ENCODE measurements at regions not wholly inside any gene's neighbourhood (a gene's known extent, or its start where the extent isn't known, plus 50 kb on each side); places are given as distances from the start of the nearest gene placed in this dataset.
"Not testable (repeated sequence)": the region's sequence is repeated elsewhere in the genome, so short reads cannot be mapped to it uniquely, and the experiment has no call there.

- Mint-ChIP-seq H3K9me3 (peaks cover 14 to 62% (median 27%) of the 10 kb centered on the region in 6 donors), H3K4me1 (no peaks in the 10 kb centered on the region), H3K36me3 (peaks cover 0 to 9% (median 0%) of the 10 kb centered on the region in 3 donors), H3K27ac (no peak overlapping the region), H3K4me3 (no peak overlapping the region), H3K27me3 (ENCODE audit: low read depth in 3 of 3) (no peaks in the 10 kb centered on the region)
- DNase-seq, result no peak
These were observed 284.0 kb upstream of the GCFC2 start for GRCh38 chr2:75994759-75995158.

GRCh38 chr2:75988622-75989021, 277.9 kb upstream of the GCFC2 start:
- DNase-seq; H3K4me3 Mint-ChIP-seq; H3K4me1 Mint-ChIP-seq; H3K36me3 Mint-ChIP-seq; H3K27me3 Mint-ChIP-seq (ENCODE audit: low read depth in 3 of 3); H3K27ac Mint-ChIP-seq: not testable (repeated sequence)
- H3K9me3 Mint-ChIP-seq, result peaks cover 9 to 65% (median 20%) of the 10 kb centered on the region in 6 donors

GRCh38 chr2:75986617-75987016, 275.9 kb upstream of the GCFC2 start:
- H3K36me3 Mint-ChIP-seq, result peaks cover 0 to 3% (median 0%) of the 10 kb centered on the region in 3 donors
- no peaks in the 10 kb centered on the region for H3K4me1 Mint-ChIP-seq
- H3K27ac Mint-ChIP-seq, result no peak overlapping the region
- H3K4me3 Mint-ChIP-seq, result no peak overlapping the region
- DNase-seq, result no peak
- peaks cover 6 to 50% (median 15%) of the 10 kb centered on the region in 6 donors for H3K9me3 Mint-ChIP-seq
- peaks cover 0 to 1% (median 0%) of the 10 kb centered on the region in 3 donors for H3K27me3 Mint-ChIP-seq (ENCODE audit: low read depth in 3 of 3)

- peaks cover 2 to 32% (median 6%) of the 10 kb centered on the region in 6 donors for H3K9me3 Mint-ChIP-seq
- no peak overlapping the region for H3K27ac Mint-ChIP-seq
- no peak overlapping the region for H3K4me3 Mint-ChIP-seq
- DNase-seq, result no peak
- H3K36me3 Mint-ChIP-seq, result no peaks in the 10 kb centered on the region
- H3K4me1 Mint-ChIP-seq, result no peaks in the 10 kb centered on the region
- H3K27me3 Mint-ChIP-seq (ENCODE audit: low read depth in 3 of 3), result peaks cover 0 to 4% (median 1%) of the 10 kb centered on the region in 3 donors
These were observed 272.0 kb upstream of the GCFC2 start for GRCh38 chr2:75982719-75983118.

GRCh38 chr2:75964646-75965045, 253.9 kb upstream of the GCFC2 start:
- Mint-ChIP-seq H3K36me3 (no peaks in the 10 kb centered on the region), H3K9me3 (peaks cover 2 to 44% (median 20%) of the 10 kb centered on the region in 6 donors), H3K4me3 (no peak overlapping the region), H3K27ac (no peak overlapping the region), H3K4me1 (no peaks in the 10 kb centered on the region), H3K27me3 (ENCODE audit: low read depth in 3 of 3) (peaks cover 0 to 4% (median 2%) of the 10 kb centered on the region in 3 donors)
- DNase-seq, result no peak

GRCh38 chr2:75960472-75961009, 249.8 kb upstream of the GCFC2 start:
- DNase-seq, result no peak
- Mint-ChIP-seq H3K4me1 (no peaks in the 10 kb centered on the region), H3K9me3 (peaks cover 0 to 32% (median 8%) of the 10 kb centered on the region in 6 donors), H3K27me3 (ENCODE audit: low read depth in 3 of 3) (peaks cover 0 to 4% (median 0%) of the 10 kb centered on the region in 3 donors), H3K27ac (no peak overlapping the region), H3K4me3 (no peak overlapping the region), H3K36me3 (no peaks in the 10 kb centered on the region)

- Mint-ChIP-seq H3K4me3 (no peak overlapping the region), H3K36me3 (no peaks in the 10 kb centered on the region), H3K27me3 (ENCODE audit: low read depth in 3 of 3) (peaks cover 0 to 4% (median 0%) of the 10 kb centered on the region in 3 donors), H3K9me3 (peaks cover 0 to 26% (median 6%) of the 10 kb centered on the region in 6 donors), H3K27ac (no peak overlapping the region), H3K4me1 (no peaks in the 10 kb centered on the region)
- DNase-seq, result no peak
These were observed 249.2 kb upstream of the GCFC2 start for GRCh38 chr2:75959724-75960471.

GRCh38 chr2:75954761-75955160, 244.0 kb upstream of the GCFC2 start:
- H3K4me3 Mint-ChIP-seq, result no peak overlapping the region
- peaks cover 2 to 15% (median 4%) of the 10 kb centered on the region in 6 donors for H3K9me3 Mint-ChIP-seq

GRCh38 chr2:75952173-75952572, 241.5 kb upstream of the GCFC2 start:
- Mint-ChIP-seq H3K27me3 (ENCODE audit: low read depth in 3 of 3) (no peaks in the 10 kb centered on the region), H3K4me3 (no peak overlapping the region), H3K9me3 (peaks cover 2 to 26% (median 8%) of the 10 kb centered on the region in 6 donors), H3K36me3 (no peaks in the 10 kb centered on the region), H3K4me1 (no peaks in the 10 kb centered on the region), H3K27ac (no peak overlapping the region)
- DNase-seq, result no peak

More at GRCh38 chr2:75954761-75955160, 244.0 kb upstream of the GCFC2 start:
- H3K27ac Mint-ChIP-seq, result no peak overlapping the region
- no peaks in the 10 kb centered on the region for H3K36me3 Mint-ChIP-seq
- no peaks in the 10 kb centered on the region for H3K4me1 Mint-ChIP-seq
- DNase-seq, result no peak
- H3K27me3 Mint-ChIP-seq (ENCODE audit: low read depth in 3 of 3), result no peaks in the 10 kb centered on the region

GRCh38 chr2:75949385-75950030, 238.8 kb upstream of the GCFC2 start:
- H3K9me3 Mint-ChIP-seq, result peaks cover 7 to 37% (median 11%) of the 10 kb centered on the region in 6 donors
- H3K4me1 Mint-ChIP-seq, result no peaks in the 10 kb centered on the region
- no peak overlapping the region for H3K27ac Mint-ChIP-seq
- no peak overlapping the region for H3K4me3 Mint-ChIP-seq
- H3K36me3 Mint-ChIP-seq, result peaks cover 0 to 4% (median 0%) of the 10 kb centered on the region in 3 donors
- DNase-seq, result no peak
- H3K27me3 Mint-ChIP-seq (ENCODE audit: low read depth in 3 of 3), result no peaks in the 10 kb centered on the region

GRCh38 chr2:75936311-75936710, 225.6 kb upstream of the GCFC2 start:
- no peaks in the 10 kb centered on the region for H3K4me1 Mint-ChIP-seq
- peaks cover 6 to 58% (median 16%) of the 10 kb centered on the region in 6 donors for H3K9me3 Mint-ChIP-seq
- no peak overlapping the region for H3K4me3 Mint-ChIP-seq

GRCh38 chr2:75932996-75933395, 222.3 kb upstream of the GCFC2 start:
- peaks cover 0 to 32% (median 10%) of the 10 kb centered on the region in 6 donors for H3K9me3 Mint-ChIP-seq
- no peaks in the 10 kb centered on the region for H3K27me3 Mint-ChIP-seq (ENCODE audit: low read depth in 3 of 3)
- no peak overlapping the region for H3K27ac Mint-ChIP-seq
- H3K4me3 Mint-ChIP-seq, result no peak overlapping the region
- no peaks in the 10 kb centered on the region for H3K36me3 Mint-ChIP-seq
- no peaks in the 10 kb centered on the region for H3K4me1 Mint-ChIP-seq
- no peak for DNase-seq

More at GRCh38 chr2:75936311-75936710, 225.6 kb upstream of the GCFC2 start:
- H3K27me3 Mint-ChIP-seq (ENCODE audit: low read depth in 3 of 3), result peaks cover 0 to 2% (median 0%) of the 10 kb centered on the region in 3 donors
- no peak overlapping the region for H3K27ac Mint-ChIP-seq
- DNase-seq, result no peak
- peaks cover 0 to 3% (median 0%) of the 10 kb centered on the region in 3 donors for H3K36me3 Mint-ChIP-seq

GRCh38 chr2:75928093-75928492, 217.4 kb upstream of the GCFC2 start:
- no peak overlapping the region for H3K27ac Mint-ChIP-seq
- no peak overlapping the region for H3K4me3 Mint-ChIP-seq
- DNase-seq, result no peak
- no peaks in the 10 kb centered on the region for H3K27me3 Mint-ChIP-seq (ENCODE audit: low read depth in 3 of 3)
- H3K9me3 Mint-ChIP-seq, result peaks cover 0 to 9% (median 5%) of the 10 kb centered on the region in 6 donors
- H3K36me3 Mint-ChIP-seq, result no peaks in the 10 kb centered on the region
- no peaks in the 10 kb centered on the region for H3K4me1 Mint-ChIP-seq

Data from immature natural killer cell (primary cell).